Activated naive CD4-positive, alpha-beta T cell treated with anti-CD3 and anti-CD28 coated beads, Interleukin-2, amount 50 U/mL, for 24 hours (primary cell): ENCODE measurements at regions not wholly inside any gene's neighbourhood (a gene's known extent, or its start where the extent isn't known, plus 50 kb on each side); places are given as distances from the start of the nearest gene placed in this dataset.
"Not testable (repeated sequence)": the region's sequence is repeated elsewhere in the genome, so short reads cannot be mapped to it uniquely, and the experiment has no call there.

Experiments
- H3K27ac Mint-ChIP-seq: one replicate; pipeline ENCODE4 v1.8.0; 2021; ENCODE audit warnings: mild to moderate bottlenecking, mixed read lengths
- H3K27me3 Mint-ChIP-seq: one replicate; pipeline ENCODE4 v1.8.0; 2021; ENCODE audit warnings: mixed read lengths
- H3K36me3 Mint-ChIP-seq: one replicate; pipeline ENCODE4 v1.8.0; 2021; ENCODE audit warnings: mixed read lengths
- H3K4me1 Mint-ChIP-seq: one replicate; pipeline ENCODE4 v1.8.0; 2021; ENCODE audit warnings: mixed read lengths
- H3K4me3 Mint-ChIP-seq: one replicate; pipeline ENCODE4 v1.8.0; 2021; ENCODE audit warnings: mild to moderate bottlenecking, mixed read lengths
- H3K9me3 Mint-ChIP-seq: one replicate; pipeline ENCODE4 v1.8.0; 2021; ENCODE audit warnings: mixed read lengths

DNA sequence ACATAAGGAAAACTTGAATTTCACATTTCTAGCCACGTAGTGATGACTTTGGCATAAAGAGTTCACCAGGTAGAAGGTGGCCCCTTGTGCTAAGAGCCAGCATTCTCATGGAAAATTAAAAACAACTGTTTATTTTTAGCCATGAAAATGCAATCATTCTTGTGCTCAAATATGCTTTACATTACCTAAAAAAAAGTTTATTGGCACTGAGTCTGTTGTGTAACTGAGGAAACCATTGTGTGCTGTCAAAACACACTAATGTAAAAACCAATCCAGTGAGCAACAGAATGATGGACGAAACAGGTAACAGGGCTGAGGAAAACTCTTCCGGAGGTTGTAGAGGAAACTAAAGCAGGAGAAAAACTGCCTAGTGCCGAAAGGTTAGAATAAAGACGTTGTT, 287.0 kb upstream of the TMC3 start:
- Mint-ChIP-seq H3K9me3 (peaks cover 4% of the 10 kb centered on the region), H3K4me1 (no peaks in the 10 kb centered on the region), H3K27me3 (peaks cover 4% of the 10 kb centered on the region), H3K27ac (no peak overlapping the region), H3K4me3 (no peak overlapping the region), H3K36me3 (peaks cover 1% of the 10 kb centered on the region)

- Mint-ChIP-seq H3K4me1 (no peaks in the 10 kb centered on the region), H3K4me3 (no peak overlapping the region), H3K27me3 (peaks cover 6% of the 10 kb centered on the region), H3K27ac (no peak overlapping the region), H3K9me3 (peaks cover 5% of the 10 kb centered on the region), H3K36me3 (peaks cover 1% of the 10 kb centered on the region)
These were observed 279.2 kb upstream of the TMC3 start for GRCh38 chr15:81653259-81653658.

DNA sequence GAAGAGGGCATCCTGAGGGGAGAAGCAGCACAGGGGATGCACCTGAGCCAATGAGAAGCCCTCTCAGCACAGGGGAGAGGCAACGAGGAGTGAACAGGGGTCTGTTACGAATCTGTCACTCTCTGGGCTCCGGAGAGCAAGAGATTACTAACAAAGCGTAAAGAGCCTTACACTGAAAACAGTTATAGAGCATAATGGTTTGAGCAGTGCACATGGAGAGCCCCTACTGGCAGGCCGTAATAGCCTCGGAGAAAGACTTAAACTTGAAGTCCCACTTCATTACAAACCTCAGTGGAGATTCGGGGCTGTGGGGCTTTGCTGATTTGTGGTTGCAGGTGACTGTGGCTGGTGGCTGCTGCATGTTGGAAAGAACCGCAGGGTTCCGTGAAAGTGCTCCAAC, 271.5 kb upstream of the TMC3 start:
- peaks cover 13% of the 10 kb centered on the region for H3K27me3 Mint-ChIP-seq
- no peak overlapping the region for H3K27ac Mint-ChIP-seq
- no peaks in the 10 kb centered on the region for H3K36me3 Mint-ChIP-seq
- H3K4me3 Mint-ChIP-seq: no peak overlapping the region
- peaks cover 5% of the 10 kb centered on the region for H3K9me3 Mint-ChIP-seq
- H3K4me1 Mint-ChIP-seq: no peaks in the 10 kb centered on the region

DNA sequence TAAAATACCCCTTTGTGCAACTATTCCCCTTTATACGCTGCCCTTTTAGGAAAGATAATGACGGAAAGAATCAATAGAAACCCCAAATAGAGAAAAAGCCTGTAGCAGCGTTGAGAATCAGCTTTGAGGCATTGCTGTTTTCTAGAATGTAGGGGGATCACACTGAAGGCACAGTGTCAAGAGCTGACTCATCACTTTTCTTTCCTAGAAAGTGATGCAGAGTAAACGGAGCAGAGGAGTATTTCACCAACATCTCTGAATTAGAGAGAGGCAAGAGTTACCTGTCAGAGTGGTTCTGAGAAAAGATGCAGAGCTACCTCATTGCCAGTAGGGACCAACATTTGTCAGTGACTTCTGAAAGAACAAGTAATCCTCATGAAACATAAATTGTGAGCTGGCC, 269.8 kb upstream of the TMC3 start:
- peaks cover 14% of the 10 kb centered on the region for H3K27me3 Mint-ChIP-seq
- H3K4me3 Mint-ChIP-seq: no peak overlapping the region
- no peaks in the 10 kb centered on the region for H3K36me3 Mint-ChIP-seq
- H3K27ac Mint-ChIP-seq: no peak overlapping the region
- peaks cover 13% of the 10 kb centered on the region for H3K9me3 Mint-ChIP-seq
- no peaks in the 10 kb centered on the region for H3K4me1 Mint-ChIP-seq

DNA sequence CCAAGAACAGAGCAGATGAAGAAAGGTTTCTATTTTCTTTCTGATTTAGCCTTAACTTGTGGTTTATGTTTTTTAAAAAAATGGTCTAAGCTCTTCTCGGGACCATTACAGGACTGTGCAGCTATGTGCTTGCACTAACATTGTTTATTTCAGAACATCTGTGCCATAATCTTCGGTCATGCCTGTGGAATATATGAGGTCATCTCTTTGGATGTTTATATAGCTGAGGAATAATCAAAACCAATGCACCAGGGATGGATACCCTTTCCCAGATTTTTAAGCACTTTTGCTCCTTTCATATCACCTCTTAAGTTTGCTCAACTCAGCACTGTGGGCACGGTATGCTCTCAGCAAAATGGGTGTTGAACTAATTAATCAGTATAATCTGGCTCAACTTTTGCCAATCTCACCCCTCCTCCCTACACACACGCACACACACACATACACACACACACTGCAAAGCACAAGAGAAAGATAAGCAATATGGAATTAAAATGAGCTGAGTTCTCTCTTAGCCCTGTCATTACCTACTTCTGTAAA, 268.5 kb upstream of the TMC3 start:
- H3K36me3 Mint-ChIP-seq: no peaks in the 10 kb centered on the region
- peaks cover 16% of the 10 kb centered on the region for H3K27me3 Mint-ChIP-seq
- no peaks in the 10 kb centered on the region for H3K4me1 Mint-ChIP-seq
- peaks cover 13% of the 10 kb centered on the region for H3K9me3 Mint-ChIP-seq
- no peak overlapping the region for H3K27ac Mint-ChIP-seq
- H3K4me3 Mint-ChIP-seq: no peak overlapping the region

DNA sequence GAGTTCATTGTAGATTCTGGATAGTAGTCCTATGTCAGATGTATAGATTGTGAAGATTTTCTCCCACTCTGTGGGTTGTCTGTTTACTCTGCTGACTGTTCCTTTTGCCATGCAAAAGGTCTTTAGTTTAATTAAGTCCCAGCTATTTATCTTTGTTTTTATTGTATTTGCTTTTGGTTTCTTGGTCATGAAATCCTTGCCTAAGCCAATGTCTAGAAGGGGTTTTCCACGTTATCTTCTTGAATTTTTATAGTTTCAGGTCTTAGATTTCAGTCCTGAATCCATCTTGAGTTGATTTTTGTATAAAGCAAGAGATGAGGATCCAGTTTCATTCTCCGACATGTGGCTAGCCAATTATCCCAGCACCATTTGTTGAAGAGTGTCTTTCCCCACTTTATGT, 262.1 kb upstream of the TMC3 start:
- H3K27me3 Mint-ChIP-seq, H3K36me3 Mint-ChIP-seq, H3K4me3 Mint-ChIP-seq, H3K4me1 Mint-ChIP-seq, H3K27ac Mint-ChIP-seq: not testable (repeated sequence)
- peaks cover 13% of the 10 kb centered on the region for H3K9me3 Mint-ChIP-seq

GRCh38 chr15:81633889-81634288, 259.9 kb upstream of the TMC3 start:
- Mint-ChIP-seq H3K4me1 (no peaks in the 10 kb centered on the region), H3K27ac (no peak overlapping the region), H3K9me3 (no peaks in the 10 kb centered on the region), H3K36me3 (no peaks in the 10 kb centered on the region), H3K27me3 (peaks cover 2% of the 10 kb centered on the region), H3K4me3 (no peak overlapping the region)

DNA sequence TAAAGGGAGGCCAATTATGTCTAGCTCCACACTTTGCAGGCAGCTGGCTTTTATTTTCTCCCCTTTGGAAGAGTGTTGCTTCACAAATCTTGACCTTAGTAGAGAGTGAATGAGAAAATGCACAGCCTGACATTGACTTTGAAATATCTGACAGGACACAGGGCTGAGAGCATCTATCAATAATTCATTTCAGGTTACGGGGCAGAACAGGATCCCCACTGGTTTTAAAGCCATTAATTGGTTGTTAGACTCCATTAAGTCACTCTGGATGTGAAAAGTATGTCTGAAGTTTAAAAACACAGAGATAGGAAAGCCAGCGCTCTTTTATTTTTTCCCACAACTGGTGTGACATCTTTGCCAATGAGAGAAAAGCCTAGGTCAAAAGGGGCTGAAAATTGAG, 251.9 kb upstream of the TMC3 start:
- no peaks in the 10 kb centered on the region for H3K4me1 Mint-ChIP-seq

DNA sequence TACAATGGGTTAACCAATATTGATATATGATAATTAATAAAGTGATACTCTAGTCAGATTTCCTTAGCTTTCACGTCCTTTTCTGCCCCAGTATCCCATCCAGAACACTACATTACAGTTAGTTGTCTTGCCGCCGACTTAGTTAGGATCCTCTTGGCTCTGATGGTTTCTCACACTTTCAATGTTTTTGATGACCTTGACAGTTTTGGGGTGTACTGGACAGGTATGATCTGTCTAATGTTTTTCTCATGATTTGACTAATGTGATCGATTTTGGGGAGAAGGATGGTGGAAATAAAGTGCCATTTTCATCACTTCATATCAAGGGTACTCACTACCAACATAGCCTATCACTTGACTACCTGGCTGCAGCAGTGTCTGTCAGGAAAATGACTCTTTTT, 245.0 kb upstream of the TMC3 start:
- H3K9me3 Mint-ChIP-seq: no peaks in the 10 kb centered on the region
- peaks cover 1% of the 10 kb centered on the region for H3K36me3 Mint-ChIP-seq
- no peaks in the 10 kb centered on the region for H3K4me1 Mint-ChIP-seq
- no peak overlapping the region for H3K4me3 Mint-ChIP-seq
- peaks cover 8% of the 10 kb centered on the region for H3K27me3 Mint-ChIP-seq
- no peak overlapping the region for H3K27ac Mint-ChIP-seq

More for the DNA sequence above, 251.9 kb upstream of the TMC3 start:
- peaks cover 2% of the 10 kb centered on the region for H3K36me3 Mint-ChIP-seq
- no peak overlapping the region for H3K4me3 Mint-ChIP-seq
- H3K27me3 Mint-ChIP-seq: peaks cover 9% of the 10 kb centered on the region
- H3K9me3 Mint-ChIP-seq: no peaks in the 10 kb centered on the region
- no peak overlapping the region for H3K27ac Mint-ChIP-seq

DNA sequence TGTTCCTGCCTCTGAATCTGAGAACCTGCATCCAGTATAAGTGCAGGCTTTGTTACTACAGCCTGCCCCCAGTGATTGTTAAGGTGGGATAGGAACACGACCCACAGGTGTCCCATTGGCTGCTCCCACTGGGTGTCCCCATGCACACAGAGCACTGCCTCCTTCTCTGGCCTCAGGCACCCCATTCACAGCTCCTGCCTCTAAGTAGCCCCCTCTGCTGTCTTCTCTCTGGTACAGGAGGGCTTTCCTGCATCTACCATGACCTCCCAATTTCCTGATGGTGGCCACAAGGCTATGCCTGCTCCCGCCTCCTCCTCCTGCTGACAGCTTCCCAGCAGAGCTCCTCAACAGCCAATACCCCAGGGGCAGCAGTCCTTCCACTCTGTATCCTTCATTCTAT, 238.6 kb upstream of the TMC3 start:
- Mint-ChIP-seq H3K27me3 (peaks cover 8% of the 10 kb centered on the region), H3K9me3 (no peaks in the 10 kb centered on the region), H3K4me3 (no peak overlapping the region), H3K36me3 (no peaks in the 10 kb centered on the region), H3K4me1 (no peaks in the 10 kb centered on the region), H3K27ac (no peak overlapping the region)

- Mint-ChIP-seq H3K27ac (no peak overlapping the region), H3K4me1 (no peaks in the 10 kb centered on the region), H3K4me3 (no peak overlapping the region), H3K27me3 (peaks cover 8% of the 10 kb centered on the region), H3K9me3 (no peaks in the 10 kb centered on the region), H3K36me3 (no peaks in the 10 kb centered on the region)
These were observed 237.7 kb upstream of the TMC3 start for GRCh38 chr15:81611679-81612078.

GRCh38 chr15:81608309-81608829, 234.4 kb upstream of the TMC3 start:
- H3K4me1 Mint-ChIP-seq: no peaks in the 10 kb centered on the region

DNA sequence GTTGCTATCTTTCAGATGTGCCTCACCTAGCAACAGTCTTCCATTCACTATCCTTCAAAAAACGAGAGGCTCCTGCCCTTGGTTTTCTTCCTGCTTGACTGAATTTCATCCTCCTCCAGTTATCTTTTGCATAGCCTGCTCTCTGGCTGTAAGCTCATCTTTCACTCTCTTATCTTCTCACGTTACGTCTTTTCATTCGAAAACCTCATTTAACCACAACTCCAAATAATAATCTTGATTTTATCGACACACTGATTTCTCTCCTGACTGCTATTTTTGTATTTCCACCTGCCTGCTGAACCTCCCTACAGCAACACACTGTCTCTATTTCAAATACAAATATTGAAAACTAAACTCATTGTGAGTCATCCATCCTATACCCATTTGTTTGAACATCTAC, 230.7 kb upstream of the TMC3 start:
- Mint-ChIP-seq H3K27ac (no peak overlapping the region), H3K36me3 (peaks cover 2% of the 10 kb centered on the region), H3K27me3 (peaks cover 10% of the 10 kb centered on the region), H3K4me3 (no peak overlapping the region), H3K4me1 (no peaks in the 10 kb centered on the region), H3K9me3 (peaks cover 17% of the 10 kb centered on the region)

More at GRCh38 chr15:81608309-81608829, 234.4 kb upstream of the TMC3 start:
- Mint-ChIP-seq H3K27me3 (peaks cover 8% of the 10 kb centered on the region), H3K27ac (no peak overlapping the region), H3K9me3 (no peaks in the 10 kb centered on the region), H3K36me3 (no peaks in the 10 kb centered on the region), H3K4me3 (no peak overlapping the region)

DNA sequence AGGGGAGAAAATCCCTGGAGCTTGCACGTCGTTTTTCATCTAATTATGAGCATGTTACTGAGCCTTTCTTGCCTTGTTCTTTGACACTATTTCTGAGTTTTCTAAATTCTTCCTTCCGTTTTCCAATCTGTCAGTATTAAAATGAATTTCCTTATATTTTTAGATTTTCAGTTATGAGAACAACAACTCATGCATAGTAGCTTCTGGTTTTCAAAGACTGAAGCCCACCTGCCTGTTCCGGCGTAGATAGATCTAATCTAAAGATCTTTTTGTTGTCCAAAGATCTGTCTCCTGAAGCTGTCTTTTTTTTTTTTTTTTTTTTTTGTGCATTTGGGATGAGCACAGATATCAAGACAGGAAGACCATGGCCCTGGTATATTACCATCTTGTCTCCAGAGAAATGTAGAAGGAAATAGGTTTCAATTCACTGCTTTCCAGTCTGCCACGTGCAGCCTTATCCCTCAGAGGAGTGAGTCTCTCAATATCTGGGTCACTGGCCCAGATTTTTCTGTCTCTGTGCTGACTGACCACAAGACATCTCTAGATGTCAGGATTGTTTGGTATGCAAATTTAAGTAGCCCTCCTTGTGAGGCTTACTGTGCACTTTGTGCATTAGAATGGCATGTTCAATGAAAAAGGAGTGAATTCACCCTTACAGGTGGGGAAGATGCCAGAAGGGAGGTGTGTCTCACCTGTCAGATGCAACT, 222.3 kb upstream of the TMC3 start:
- peaks cover 10% of the 10 kb centered on the region for H3K27me3 Mint-ChIP-seq
- H3K4me3 Mint-ChIP-seq: no peak overlapping the region
- no peaks in the 10 kb centered on the region for H3K36me3 Mint-ChIP-seq
- no peaks in the 10 kb centered on the region for H3K4me1 Mint-ChIP-seq
- H3K27ac Mint-ChIP-seq: no peak overlapping the region
- peaks cover 10% of the 10 kb centered on the region for H3K9me3 Mint-ChIP-seq

- Mint-ChIP-seq H3K4me1 (no peaks in the 10 kb centered on the region), H3K27me3 (peaks cover 10% of the 10 kb centered on the region), H3K4me3 (no peak overlapping the region), H3K9me3 (peaks cover 7% of the 10 kb centered on the region), H3K36me3 (no peaks in the 10 kb centered on the region), H3K27ac (no peak overlapping the region)
These were observed 221.7 kb upstream of the TMC3 start for GRCh38 chr15:81595752-81596151.

GRCh38 chr15:81589671-81590070, 215.7 kb upstream of the TMC3 start:
- H3K36me3 Mint-ChIP-seq: no peaks in the 10 kb centered on the region
- H3K4me3 Mint-ChIP-seq: no peak overlapping the region
- peaks cover 6% of the 10 kb centered on the region for H3K27me3 Mint-ChIP-seq
- H3K9me3 Mint-ChIP-seq: peaks cover 8% of the 10 kb centered on the region
- no peak overlapping the region for H3K27ac Mint-ChIP-seq
- H3K4me1 Mint-ChIP-seq: no peaks in the 10 kb centered on the region
